T47D (cell line): ENCODE measurements at regions not wholly inside any gene's neighbourhood (a gene's known extent, or its start where the extent isn't known, plus 50 kb on each side); places are given as distances from the start of the nearest gene placed in this dataset.

Experiments
- DNase-seq, 2 experiments: peaks; one replicate each; pipeline versions ENCODE4 v3.0.0 to v3.0.0-alpha.2; 2011 to 2012; ENCODE audit warnings: low read depth in 1 of 2, low spot score in 1 of 2
- JUND ChIP-seq: IDR thresholded peaks from 2 replicates; pipeline ENCODE4 v1.6.1; 2012; ENCODE audit warnings: low read depth
- in situ Hi-C: cut with HindIII; loops from 2 replicates; pipeline ENCODE4 v1.10.0; 2016; ENCODE audit warnings: low sequenced_read_pairs, low pct_unique_long_range_greater_than_20kb

GRCh38 chr1:118249641-118250040, 64.6 kb upstream of the SPAG17 start:
- no peak for DNase-seq
- in situ Hi-C loops, result no loop called here
- TF ChIP-seq JUND, result no peak

- in situ Hi-C loops, result no loop called here
- DNase-seq, result peak; percentile 9 to 41
- no peak for TF ChIP-seq JUND
Measured at GRCh38 chr1:118247593-118247992, 62.6 kb upstream of the SPAG17 start.

GRCh38 chr1:118246646-118247045, 61.6 kb upstream of the SPAG17 start:
- no peak for DNase-seq
- in situ Hi-C loops, result no loop called here
- no peak for TF ChIP-seq JUND

- DNase-seq, result no peak
- TF ChIP-seq JUND, result no peak
- in situ Hi-C loops, result no loop called here
Measured at GRCh38 chr1:118244194-118244593, 59.2 kb upstream of the SPAG17 start.

GRCh38 chr1:118243269-118243668, 58.2 kb upstream of the SPAG17 start:
- TF ChIP-seq JUND, result no peak
- no peak for DNase-seq
- in situ Hi-C loops, result no loop called here
